ENCODE measurements at regions not wholly inside any gene's neighbourhood (a gene's known extent, or its start where the extent isn't known, plus 50 kb on each side); places are given as distances from the start of the nearest gene placed in this dataset.

DNA sequence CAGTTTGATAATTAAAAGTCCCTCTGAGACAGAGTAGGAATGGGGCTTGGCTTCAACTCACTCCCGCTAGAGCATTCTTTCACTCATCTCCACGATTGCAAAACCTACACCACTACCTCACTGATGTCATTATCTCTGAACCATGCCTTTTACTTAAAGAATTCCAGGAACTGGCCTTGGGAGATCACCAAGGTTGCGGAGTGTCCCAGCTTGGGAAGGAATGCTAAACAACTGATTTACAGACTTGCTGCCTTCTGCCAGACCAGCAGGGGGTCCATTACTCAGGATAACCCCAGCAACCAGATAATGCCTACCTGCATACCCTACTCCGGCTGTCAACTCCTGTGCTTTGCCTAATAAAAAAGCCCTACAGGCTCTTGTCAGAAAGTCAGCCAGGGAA, 102.2 kb upstream of the RALGAPA2 start:
- Mint-ChIP-seq H3K27me3 (ENCODE audit: low read depth) (no peaks in the 10 kb centered on the region), H3K27ac (no peak overlapping the region), H3K36me3 (ENCODE audit: low read depth) (no peaks in the 10 kb centered on the region), H3K4me3 (no peak overlapping the region), H3K4me1 (ENCODE audit: low read depth) (no peaks in the 10 kb centered on the region), H3K9me3 (no peaks in the 10 kb centered on the region)
- DNase-seq (ENCODE audit: low spot score) = no peak

DNA sequence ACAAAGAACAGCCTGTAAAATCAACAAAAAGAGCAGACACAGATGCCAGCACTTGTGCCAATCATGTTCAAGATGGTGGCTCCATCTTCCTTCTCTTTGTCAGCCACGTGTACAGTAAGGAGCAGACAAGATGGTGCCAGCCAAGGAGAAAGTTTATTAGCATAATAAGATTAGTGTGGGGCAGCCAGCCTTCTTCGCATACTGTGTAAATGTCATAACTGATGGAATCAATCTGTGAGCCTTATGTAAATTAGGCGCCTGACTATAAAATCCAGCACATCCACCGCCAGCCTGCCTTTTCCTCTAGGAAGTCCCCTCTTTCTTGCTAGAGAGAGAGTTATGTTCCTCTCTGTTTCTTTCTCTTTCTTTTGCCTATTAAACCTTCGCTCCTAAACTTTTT, 99.7 kb upstream of the RALGAPA2 start:
- no peaks in the 10 kb centered on the region for H3K36me3 Mint-ChIP-seq (ENCODE audit: low read depth)
- H3K4me3 Mint-ChIP-seq = no peak overlapping the region
- no peaks in the 10 kb centered on the region for H3K9me3 Mint-ChIP-seq
- DNase-seq (ENCODE audit: low spot score) = no peak
- no peak overlapping the region for H3K27ac Mint-ChIP-seq
- no peaks in the 10 kb centered on the region for H3K4me1 Mint-ChIP-seq (ENCODE audit: low read depth)
- no peaks in the 10 kb centered on the region for H3K27me3 Mint-ChIP-seq (ENCODE audit: low read depth)

DNA sequence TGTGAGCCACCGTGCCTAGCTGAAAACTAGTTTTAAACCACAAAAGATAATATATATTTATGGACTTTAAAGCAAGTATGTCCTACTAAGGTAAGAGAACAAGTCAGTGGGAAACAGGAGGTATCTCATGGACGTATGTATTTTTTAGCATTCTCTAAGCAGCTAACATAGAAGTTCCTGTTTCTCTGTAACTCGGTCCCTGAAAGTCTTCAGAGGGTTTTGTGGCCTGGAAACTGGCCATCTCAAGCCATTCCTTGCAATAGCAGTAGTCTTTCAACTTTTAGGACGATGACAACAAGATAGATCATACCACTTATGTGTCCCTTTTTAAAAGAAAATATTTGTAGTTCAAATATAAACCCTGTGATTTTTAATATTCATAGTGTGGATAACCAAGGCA, 95.6 kb upstream of the RALGAPA2 start:
- Mint-ChIP-seq H3K4me1 (ENCODE audit: low read depth) (no peaks in the 10 kb centered on the region), H3K4me3 (no peak overlapping the region), H3K9me3 (no peaks in the 10 kb centered on the region), H3K36me3 (ENCODE audit: low read depth) (no peaks in the 10 kb centered on the region), H3K27ac (no peak overlapping the region), H3K27me3 (ENCODE audit: low read depth) (no peaks in the 10 kb centered on the region)
- DNase-seq (ENCODE audit: low spot score) = no peak

DNA sequence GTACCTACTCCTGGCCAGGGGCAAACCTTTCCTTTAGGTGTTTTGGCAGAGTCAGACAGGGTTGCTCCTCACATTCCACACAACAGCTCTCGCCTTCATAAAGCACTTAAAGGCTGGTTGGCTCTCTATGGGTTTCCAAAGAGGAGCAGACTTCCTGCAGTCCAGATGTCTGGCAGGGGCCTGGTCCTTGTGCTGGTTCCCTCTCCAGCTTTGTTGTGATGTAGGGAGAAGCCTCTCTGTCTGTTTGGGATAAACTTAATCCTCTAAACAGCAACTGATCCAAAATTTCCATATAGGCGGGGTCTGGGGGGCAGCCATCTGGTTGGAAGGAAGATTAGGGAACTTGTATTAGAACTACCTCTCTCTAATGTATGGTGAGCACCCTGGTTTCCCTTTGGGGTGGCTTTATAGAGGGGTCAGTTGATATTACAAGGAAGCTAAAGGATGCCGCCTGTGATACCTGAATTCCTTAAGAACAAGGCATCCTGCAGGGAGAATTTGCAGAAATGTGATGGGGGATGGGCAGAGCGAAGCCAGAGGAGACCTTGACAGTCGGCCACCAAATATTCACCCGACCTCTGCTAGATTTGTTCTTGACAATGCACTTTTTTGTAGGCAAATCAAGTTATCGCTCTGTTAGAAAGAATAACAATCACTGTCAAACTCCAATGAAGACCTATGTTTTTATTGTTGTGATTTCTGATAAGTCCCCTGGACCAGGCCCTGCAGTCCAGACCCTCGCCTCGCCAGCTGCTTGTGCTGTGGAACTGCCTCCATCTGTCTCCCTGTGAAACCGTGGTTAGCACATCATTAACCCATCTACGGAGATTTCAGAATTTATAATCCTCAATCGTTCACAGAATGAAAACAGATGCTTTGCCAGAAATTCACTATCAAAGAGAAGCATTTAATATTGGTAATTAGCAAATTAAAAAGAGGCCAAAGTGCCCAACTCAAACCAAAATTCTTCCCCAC, 94.0 kb upstream of the RALGAPA2 start:
- Mint-ChIP-seq H3K9me3 (no peaks in the 10 kb centered on the region), H3K36me3 (ENCODE audit: low read depth) (no peaks in the 10 kb centered on the region), H3K27me3 (ENCODE audit: low read depth) (no peaks in the 10 kb centered on the region), H3K4me3 (no peak overlapping the region), H3K4me1 (ENCODE audit: low read depth) (no peaks in the 10 kb centered on the region), H3K27ac (no peak overlapping the region)
- no peak for DNase-seq (ENCODE audit: low spot score)

DNA sequence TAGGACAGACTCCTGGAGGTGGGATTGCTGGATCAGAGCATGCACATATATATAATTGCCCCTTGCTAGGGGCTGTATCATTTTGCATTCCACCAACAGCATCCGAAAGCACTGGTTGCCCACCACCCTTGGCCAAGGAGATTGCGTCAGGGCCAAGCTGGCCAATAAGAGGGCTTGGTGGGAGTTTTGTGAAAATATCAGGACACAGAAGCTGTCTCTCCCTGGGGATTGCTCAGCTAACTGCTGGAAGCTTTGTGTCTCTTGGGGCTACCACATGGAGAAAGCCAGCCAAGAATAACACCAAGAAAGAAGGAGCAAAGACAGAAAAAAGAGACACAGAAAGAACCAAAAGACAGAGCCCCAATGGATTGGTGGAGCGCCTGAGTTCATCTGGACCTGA, 90.6 kb upstream of the RALGAPA2 start:
- no peaks in the 10 kb centered on the region for H3K27me3 Mint-ChIP-seq (ENCODE audit: low read depth)
- H3K4me3 Mint-ChIP-seq = no peak overlapping the region
- DNase-seq (ENCODE audit: low spot score) = no peak
- H3K9me3 Mint-ChIP-seq = no peaks in the 10 kb centered on the region
- no peak overlapping the region for H3K27ac Mint-ChIP-seq
- H3K4me1 Mint-ChIP-seq (ENCODE audit: low read depth) = no peaks in the 10 kb centered on the region
- H3K36me3 Mint-ChIP-seq (ENCODE audit: low read depth) = no peaks in the 10 kb centered on the region

DNA sequence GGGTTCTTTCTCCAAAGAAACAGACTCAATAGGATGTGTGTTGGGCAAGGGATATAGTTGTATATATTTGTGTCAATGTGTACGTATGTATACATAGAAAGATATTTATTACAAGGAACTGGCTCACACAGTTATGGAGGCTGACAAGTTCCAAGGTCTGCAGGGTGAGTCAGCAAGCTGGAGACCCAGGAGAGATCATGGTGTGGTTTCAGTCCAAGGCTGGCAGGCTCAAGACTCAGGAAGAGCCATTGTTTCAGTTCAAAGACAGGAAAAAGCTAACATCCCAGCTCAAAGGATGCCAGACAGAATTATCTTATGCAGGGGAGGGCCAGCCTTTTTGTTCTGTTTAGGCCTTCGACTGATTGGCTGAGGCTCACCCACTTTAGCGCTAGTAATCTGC, 89.9 kb upstream of the RALGAPA2 start:
- Mint-ChIP-seq H3K9me3 (no peaks in the 10 kb centered on the region), H3K27ac (no peak overlapping the region)
- DNase-seq (ENCODE audit: low spot score) = no peak

DNA sequence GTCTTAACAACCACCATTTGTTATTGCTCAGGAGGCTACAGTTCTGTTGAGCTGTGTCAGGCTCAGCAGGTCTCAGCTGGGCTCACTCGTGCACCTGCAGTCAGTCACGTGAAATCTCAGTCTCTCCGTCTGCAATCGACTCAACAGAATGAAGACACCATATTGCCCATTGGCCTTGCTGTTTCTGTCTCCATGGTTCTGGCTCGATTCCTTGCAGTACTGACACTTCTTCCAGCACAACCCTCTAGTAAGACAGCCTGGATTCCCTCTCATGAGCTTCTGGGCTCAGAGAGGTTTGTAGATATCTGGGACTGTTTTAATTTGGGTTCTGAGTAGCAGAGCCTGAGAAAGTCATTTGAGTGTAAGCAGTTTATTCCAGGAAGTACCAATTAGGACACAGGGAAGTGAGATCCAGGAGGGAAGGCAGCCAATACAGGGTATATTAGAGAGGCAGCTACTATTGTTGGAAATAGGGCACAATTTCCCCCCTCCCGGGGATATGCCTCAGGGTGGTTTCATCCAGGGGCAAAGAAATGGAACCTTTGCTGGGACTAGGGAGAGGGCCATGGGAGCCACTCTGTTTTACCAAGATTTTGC, 87.4 kb upstream of the RALGAPA2 start:
- no peak for DNase-seq (ENCODE audit: low spot score)
- Mint-ChIP-seq H3K4me3 (no peak overlapping the region), H3K27me3 (ENCODE audit: low read depth) (no peaks in the 10 kb centered on the region), H3K27ac (no peak overlapping the region), H3K4me1 (ENCODE audit: low read depth) (no peaks in the 10 kb centered on the region), H3K36me3 (ENCODE audit: low read depth) (no peaks in the 10 kb centered on the region), H3K9me3 (no peaks in the 10 kb centered on the region)

More for the DNA sequence above, 89.9 kb upstream of the RALGAPA2 start:
- no peaks in the 10 kb centered on the region for H3K36me3 Mint-ChIP-seq (ENCODE audit: low read depth)
- H3K4me3 Mint-ChIP-seq = no peak overlapping the region
- no peaks in the 10 kb centered on the region for H3K27me3 Mint-ChIP-seq (ENCODE audit: low read depth)
- H3K4me1 Mint-ChIP-seq (ENCODE audit: low read depth) = no peaks in the 10 kb centered on the region

DNA sequence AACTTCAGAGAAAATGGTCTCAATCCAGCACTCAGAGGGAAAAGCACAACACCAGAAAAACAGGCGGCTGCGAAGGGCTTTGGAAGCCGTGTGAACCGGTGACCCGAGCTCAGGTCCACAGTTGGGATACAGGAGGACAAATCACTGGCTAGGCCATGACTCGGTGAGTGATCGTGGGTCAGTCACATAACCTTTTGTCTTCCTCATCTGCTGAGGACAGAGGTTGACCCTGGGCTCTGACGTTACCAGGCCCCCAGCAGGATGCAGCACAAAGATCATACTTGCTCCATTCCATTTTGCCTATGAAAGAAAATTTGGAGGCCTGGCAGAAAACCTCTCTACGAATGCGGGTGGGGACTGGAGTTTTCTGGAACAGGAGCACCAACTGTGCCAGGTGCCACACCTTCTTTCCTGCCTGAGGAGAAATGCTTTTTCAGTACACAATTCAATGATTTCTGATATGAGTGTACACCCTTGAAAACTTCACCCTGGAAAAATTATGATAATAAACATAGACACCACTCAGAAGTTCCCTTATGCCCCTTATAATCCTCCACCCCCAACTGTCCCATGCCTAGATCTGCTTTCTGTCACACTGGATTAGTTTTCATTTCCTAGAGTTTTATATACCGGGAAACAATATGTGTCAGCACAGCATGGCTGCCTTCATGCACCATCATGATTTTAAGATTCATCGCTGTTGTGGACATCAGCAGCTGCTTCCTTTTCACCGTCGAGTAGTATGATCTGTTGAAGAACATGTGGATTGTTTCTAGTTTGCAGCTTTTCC, 85.3 kb upstream of the RALGAPA2 start:
- DNase-seq (ENCODE audit: low spot score) = no peak
- Mint-ChIP-seq H3K4me3 (no peak overlapping the region), H3K4me1 (ENCODE audit: low read depth) (no peaks in the 10 kb centered on the region), H3K36me3 (ENCODE audit: low read depth) (no peaks in the 10 kb centered on the region), H3K27me3 (ENCODE audit: low read depth) (no peaks in the 10 kb centered on the region), H3K27ac (no peak overlapping the region), H3K9me3 (no peaks in the 10 kb centered on the region)

DNA sequence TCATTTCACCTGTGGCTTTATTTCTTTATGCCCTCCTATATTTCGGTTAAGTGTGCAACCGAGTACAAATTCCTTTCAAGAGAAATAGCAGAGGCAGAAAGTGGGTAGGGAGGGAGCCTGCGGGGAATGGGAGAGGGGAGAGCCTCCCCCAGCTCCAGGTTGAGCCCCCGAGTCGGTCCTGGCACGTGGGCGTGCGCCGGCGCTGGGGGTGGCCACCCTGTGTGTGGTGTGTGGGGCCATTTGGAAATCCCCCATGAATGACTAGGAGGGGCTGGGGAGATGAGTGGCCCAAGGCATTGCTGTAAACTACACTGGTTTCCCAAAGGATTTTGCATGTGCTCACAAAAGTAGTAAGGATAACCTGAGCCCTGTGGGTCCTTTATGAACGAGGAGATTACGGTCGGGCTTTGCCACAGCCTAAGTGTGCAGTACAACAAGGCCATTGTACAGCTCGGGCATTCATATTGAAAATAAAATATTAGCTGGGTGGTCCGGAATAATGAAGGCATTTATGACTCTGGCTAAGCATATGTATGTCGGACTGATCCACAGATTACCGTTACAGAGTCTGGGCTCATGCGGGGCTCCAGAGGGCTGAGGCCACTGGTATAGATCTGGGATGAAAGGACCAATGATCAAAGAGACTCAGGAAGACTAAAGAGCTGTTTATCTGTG, 84.5 kb upstream of the RALGAPA2 start:
- Mint-ChIP-seq H3K4me3 (no peak overlapping the region), H3K27me3 (ENCODE audit: low read depth) (no peaks in the 10 kb centered on the region), H3K36me3 (ENCODE audit: low read depth) (no peaks in the 10 kb centered on the region), H3K9me3 (no peaks in the 10 kb centered on the region), H3K27ac (no peak overlapping the region), H3K4me1 (ENCODE audit: low read depth) (no peaks in the 10 kb centered on the region)
- DNase-seq (ENCODE audit: low spot score) = no peak

DNA sequence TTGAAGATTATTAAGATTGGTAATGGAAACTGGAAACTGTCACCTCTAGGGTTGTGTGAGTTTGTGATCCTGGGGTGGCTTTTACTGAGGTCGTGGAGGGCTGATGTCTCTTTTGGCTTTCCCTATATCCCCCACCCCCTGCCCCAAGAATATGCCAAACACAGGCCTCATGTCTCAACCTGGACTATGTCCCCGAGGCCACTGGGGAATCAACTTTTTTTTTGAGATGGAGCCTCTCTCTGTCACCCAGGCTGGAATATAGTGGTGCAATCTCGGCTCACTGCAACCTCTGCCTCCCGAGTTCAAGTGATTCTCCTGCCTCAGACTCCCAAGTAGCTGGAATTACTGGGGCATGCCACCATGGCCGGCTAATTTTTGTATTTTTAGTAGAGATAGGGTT, 83.3 kb upstream of the RALGAPA2 start:
- no peaks in the 10 kb centered on the region for H3K9me3 Mint-ChIP-seq
- no peak overlapping the region for H3K27ac Mint-ChIP-seq
- H3K4me3 Mint-ChIP-seq = no peak overlapping the region
- DNase-seq (ENCODE audit: low spot score) = no peak
- no peaks in the 10 kb centered on the region for H3K27me3 Mint-ChIP-seq (ENCODE audit: low read depth)
- no peaks in the 10 kb centered on the region for H3K36me3 Mint-ChIP-seq (ENCODE audit: low read depth)
- no peaks in the 10 kb centered on the region for H3K4me1 Mint-ChIP-seq (ENCODE audit: low read depth)

DNA sequence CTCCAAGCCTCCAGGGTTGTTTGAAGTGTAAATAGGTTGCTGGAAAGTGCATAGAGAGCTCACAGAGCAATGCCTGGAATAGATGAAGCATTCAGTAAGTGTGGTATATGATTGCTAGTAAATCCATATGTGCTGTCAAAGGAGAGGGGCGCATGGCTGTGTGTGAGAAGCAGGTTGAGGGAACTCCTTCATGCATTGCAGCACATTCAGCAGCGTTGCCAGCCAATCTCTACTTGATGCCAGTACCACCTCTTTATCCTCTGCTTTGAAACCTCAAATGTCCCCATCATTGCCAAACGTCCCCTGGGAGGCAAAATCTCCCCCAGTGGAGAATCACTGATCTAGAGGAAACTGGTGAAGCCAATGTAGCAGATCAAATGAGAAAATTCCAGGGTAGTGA, 82.7 kb upstream of the RALGAPA2 start:
- no peaks in the 10 kb centered on the region for H3K9me3 Mint-ChIP-seq
- H3K4me3 Mint-ChIP-seq = no peak overlapping the region
- no peak overlapping the region for H3K27ac Mint-ChIP-seq
- no peaks in the 10 kb centered on the region for H3K36me3 Mint-ChIP-seq (ENCODE audit: low read depth)
- DNase-seq (ENCODE audit: low spot score) = no peak
- H3K27me3 Mint-ChIP-seq (ENCODE audit: low read depth) = no peaks in the 10 kb centered on the region
- H3K4me1 Mint-ChIP-seq (ENCODE audit: low read depth) = no peaks in the 10 kb centered on the region

DNA sequence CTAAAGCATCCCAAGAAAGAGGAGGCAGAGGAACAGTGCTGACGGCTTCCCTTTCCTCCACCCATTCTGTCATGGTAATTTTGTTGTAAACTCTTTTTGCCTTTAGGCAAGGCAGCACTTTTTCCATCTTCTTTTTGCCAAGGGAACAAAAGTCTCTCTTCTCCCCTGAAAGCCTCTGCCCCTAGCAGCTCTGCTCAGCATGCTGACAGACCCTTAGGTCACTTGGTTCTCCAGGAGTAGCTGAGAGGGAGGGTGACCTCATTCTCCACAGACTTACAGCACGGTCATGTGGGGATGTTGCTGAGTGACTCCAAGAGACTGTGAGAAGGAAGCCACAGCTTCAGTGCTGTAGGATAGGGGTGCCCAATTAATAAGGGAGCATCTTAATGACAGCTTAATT, 81.1 kb upstream of the RALGAPA2 start:
- Mint-ChIP-seq H3K36me3 (ENCODE audit: low read depth) (no peaks in the 10 kb centered on the region), H3K4me3 (no peak overlapping the region), H3K27me3 (ENCODE audit: low read depth) (no peaks in the 10 kb centered on the region), H3K9me3 (no peaks in the 10 kb centered on the region), H3K4me1 (ENCODE audit: low read depth) (no peaks in the 10 kb centered on the region), H3K27ac (no peak overlapping the region)
- no peak for DNase-seq (ENCODE audit: low spot score)

DNA sequence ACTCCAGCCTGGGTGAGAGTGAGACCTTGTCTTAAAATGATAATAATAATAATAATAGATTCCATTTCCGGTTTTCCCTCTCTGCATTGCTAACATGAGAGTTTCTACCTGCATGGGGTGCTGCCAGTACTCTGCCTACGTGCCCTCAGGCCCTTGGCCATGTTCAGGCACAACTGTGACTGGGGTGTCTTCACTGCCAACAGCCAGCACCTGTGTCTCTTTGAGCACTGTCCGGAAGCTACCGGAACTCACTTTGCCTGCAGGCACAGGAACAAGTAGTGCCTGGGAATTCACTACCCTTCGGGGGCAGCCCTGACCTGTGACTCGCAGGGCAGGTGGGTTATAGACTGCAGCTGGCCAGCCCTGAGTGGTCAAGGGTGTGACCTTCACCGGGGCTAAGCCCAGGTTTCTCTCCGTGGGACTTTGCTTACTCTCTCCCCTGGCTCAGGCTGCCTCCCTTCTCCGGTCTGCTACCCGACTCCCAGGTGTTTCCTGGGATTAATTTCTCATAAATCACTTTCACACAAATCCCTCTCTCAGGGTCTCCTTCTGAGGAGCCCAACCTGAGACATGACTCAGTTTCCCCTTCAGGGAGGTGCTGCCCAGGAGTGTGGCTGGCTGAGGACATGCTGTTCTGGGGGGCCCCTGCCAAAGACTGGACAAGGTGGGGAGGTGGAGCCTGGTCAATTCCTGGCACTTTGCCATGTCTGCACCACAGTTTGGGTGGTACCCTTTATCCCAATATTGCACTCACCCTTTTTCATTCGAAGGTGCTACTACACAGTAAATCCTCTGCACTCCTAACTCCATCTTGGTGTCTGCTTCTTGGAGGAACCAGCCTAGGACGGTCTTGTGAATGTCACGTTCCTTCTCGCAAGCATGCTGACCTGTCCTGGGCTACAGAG, 79.5 kb upstream of the RALGAPA2 start:
- Mint-ChIP-seq H3K4me1 (ENCODE audit: low read depth) (no peaks in the 10 kb centered on the region), H3K27me3 (ENCODE audit: low read depth) (peaks cover 2% of the 10 kb centered on the region), H3K9me3 (no peaks in the 10 kb centered on the region), H3K4me3 (no peak overlapping the region), H3K36me3 (ENCODE audit: low read depth) (no peaks in the 10 kb centered on the region), H3K27ac (no peak overlapping the region)
- no peak for DNase-seq (ENCODE audit: low spot score)
